ENCODE measurements at regions not wholly inside any gene's neighbourhood (a gene's known extent, or its start where the extent isn't known, plus 50 kb on each side); places are given as distances from the start of the nearest gene placed in this dataset.
A peak's percentile ranks its signal among the peaks of the same experiment; 100 is the strongest.

DNA sequence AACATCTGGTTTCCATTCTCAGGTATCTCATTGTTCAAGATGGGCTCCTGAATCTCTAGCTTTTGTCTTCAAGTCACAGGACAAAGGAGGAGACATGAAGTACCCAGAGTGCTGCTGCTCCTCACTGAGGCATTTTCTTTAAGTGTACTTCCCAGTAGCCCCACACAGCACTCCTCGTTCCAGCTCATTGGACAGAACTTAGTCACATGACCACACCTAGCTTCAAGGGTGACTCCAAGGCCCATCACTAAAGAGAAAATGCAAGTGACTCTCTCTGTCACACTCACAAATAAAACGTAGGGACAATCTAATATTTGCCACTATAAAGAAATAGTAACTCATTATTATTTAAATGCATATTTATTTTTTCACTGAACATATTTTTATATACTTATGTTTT lies 58.3 kb upstream of the NEUROD6 start:
- no peak for DNase-seq (ENCODE audit: low read depth)

DNA sequence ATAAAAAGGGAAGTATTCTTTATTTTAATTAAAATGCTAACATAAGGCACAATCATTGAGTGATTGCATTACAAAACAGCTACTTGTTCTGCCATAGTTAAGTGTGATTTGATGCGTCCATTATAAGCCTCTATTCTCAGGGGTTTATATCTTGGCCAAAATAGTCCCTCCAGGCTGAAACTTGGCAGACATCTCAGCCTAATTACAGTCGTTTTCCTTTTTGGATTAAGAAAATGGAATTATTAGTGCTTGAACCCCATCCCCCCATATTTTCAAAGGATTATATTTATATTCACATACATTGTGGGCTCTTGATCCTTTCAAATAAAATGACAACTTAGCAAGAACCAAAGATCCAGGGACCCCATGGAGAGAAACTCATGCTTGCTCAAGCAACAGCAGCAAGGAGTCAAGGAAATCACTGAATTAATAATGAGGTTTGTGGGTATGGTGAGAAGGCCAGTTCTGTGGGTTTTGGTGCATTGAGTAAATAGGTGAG lies 66.7 kb upstream of the NEUROD6 start:
- no peak for DNase-seq (ENCODE audit: low read depth)

DNA sequence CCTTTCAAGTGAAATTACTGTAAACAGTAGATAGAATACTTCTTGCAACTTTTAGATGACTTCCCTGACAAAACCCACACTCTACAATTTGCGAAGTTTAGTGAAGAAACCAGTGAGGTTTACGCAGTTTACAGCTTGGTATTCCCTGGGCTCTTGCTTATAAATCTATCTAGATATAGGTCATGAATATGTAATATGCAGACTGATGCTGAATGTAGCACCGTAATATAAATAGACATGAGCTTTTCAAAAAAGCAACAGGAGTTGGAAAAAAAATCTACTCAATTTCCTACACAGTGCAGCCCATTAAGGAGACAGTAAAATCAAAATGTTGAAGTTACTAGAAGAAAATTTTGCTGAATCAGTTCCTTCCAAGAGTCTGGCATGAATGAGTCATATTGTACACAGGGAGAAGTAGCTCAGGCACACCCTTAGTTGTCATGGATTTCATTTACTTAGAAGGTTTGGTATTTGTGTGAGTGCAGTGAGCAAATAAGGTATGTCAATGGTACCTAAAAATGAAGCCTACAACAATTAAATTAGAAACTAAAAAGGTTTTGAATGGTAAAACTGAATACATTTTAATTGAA lies 67.7 kb upstream of the NEUROD6 start:
- no peak for DNase-seq (ENCODE audit: low read depth)

DNA sequence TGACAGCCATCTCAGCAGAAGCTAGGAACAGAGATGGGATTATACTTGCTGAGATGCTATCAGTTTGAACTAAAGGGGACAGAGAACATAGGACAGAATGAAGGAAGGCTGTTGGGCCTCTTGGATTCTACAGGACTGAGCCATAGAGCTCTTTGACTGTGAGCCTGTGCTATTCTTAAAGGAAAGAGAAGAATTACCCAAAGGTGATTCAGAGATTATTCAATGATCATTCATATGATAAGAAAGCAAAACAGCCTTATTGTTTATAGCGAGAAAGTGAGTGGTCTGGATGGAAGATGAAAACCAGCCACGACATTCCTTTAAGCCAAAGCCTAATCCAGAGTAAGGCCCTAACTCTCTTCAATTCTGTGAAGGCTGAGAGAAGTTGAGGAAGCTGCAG lies 69.7 kb upstream of the NEUROD6 start:
- DNase-seq (ENCODE audit: low read depth) = no peak

DNA sequence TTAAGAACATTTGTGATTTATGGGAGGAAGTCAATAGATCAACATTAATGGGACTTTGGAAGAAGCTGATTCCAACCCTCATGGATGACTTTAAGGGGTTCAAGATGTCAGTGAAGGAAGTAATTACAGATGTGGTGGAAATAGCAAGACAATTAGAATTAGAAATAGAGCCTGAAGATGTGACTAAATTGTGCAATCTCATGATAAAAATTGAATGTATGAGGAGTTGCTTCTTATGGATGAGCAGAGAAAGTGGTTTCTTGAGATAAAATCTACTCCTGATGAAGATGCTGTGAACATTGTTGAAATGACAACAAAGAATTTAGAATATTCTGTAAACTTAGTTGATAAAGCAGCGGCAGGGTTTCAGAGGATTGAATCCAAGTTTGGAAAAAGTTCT lies 70.9 kb upstream of the NEUROD6 start:
- DNase-seq (ENCODE audit: low read depth) = no peak

DNA sequence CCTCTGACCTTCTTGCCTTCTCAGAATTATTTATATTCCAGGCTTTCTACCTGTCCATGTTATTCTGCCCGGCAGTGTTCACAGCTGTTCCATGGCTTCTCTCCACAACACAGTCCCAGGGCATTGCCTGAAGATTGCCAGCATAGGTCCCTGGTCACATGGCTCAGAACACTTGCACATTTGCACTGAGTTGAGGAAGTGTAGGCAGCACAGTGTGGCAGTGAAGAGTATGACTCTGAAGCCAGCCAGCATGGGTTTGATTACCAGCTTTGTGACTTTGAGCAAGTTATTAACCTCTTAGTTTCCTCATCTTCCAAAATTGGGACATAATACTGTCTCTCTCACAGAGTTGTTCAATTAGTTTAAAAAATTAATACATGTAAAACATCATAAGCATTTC lies 73.2 kb upstream of the NEUROD6 start:
- DNase-seq (ENCODE audit: low read depth) = no peak

DNA sequence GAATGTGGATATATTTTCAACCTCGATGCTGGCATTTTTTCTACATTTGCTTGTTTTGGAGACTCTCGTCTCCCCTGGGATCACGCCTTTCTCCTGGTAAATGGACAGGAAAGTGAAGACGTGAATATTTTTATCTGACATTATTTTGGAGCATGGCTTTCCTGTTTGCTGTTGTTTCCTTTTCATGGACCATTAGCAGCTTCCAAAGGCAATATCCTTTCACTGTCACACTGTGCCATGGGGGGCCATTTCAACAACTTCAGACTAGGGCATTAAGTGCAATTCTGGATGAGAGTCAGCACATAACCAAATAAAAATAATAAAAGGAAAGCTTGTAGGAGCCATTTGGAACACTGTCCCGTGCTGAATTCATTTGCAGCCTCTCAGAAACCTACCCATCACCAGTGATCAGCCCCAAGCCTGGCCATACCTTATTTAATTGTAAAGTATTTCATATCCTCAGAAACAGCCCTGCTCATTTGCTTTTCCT lies 75.9 kb upstream of the NEUROD6 start:
- DNase-seq (ENCODE audit: low read depth) = no peak

DNA sequence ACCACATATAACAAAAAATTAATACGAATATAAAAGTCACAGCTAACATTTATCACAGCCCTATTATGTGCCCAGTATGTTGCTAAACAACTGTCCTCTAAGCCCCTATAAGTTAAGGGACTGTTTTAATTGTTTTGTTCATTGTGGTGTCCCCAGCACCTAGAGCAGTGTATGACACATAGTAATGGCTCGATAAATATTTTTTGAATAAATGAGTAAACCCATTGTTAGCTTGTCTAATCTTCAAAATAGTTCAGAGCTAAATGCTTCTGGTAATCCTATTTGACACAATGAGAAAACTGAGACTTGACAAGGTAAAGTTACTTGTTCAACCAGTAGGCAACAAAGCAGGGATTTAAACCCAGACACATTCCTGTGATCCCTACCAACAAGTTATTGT lies 78.4 kb upstream of the NEUROD6 start:
- no peak for DNase-seq (ENCODE audit: low read depth)

DNA sequence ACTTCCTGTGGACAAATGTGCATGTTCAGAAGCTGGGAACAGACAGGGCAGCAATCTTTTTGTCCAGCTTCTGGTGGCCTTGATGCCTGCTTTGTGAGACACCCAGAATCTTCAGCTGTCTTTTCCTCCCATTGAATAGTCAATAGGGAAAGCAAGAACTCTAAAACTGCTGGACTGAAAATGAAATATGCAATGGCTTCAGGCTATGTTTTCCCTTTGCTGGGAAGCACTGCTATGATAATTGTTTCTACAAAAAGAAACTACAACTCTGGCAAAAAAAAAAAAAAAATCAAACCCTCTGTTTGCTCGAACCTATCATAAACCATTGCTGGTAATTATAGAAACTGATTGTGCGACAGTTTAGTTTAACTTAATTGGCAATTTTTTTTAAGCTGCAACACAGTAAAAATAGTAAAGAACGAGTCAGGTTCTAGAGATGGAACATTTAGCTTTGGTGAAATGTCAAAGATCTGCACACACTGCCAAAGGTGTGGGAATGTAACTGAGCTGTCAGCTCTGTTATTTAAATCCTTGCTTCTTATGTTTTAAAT lies 79.1 kb upstream of the NEUROD6 start:
- DNase-seq (ENCODE audit: low read depth) = no peak

DNA sequence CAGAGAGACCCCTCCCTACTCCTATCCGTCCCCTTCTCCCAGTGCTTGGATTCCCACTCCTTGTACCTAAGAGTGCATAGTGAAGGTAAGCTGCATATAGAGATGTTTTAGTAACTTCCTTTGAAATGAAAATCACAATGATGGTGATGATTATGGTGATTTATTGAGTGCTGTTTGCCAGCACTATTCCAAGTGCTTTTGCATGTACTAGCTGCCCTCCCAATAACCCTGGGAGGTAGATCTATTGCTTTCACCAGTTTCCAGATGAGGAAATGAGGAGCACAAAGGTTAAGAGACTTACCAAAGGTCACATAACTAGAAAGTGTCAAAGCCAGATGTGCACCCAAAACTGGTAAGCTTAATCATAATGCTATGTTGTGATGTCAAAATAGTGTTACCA lies 80.4 kb upstream of the NEUROD6 start:
- DNase-seq (ENCODE audit: low read depth) = no peak

DNA sequence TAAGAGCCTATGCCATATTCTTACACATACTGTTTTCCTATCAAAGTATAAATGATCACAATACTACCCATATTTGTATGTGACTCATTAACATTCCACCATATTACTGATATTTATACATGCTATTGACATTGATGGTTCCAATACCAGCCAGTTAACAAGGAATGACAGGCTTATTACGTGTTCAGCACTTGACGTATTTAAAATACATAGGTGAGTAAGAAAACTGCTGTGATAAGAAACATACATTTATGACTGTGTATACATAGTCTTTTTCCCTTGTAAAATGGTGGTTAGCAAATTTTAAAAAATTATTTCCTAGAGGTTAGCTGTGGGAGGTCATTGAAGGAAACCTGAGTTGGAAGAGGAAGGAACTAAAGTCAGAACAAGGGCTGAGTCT lies 81.1 kb upstream of the NEUROD6 start:
- no peak for DNase-seq (ENCODE audit: low read depth)

DNA sequence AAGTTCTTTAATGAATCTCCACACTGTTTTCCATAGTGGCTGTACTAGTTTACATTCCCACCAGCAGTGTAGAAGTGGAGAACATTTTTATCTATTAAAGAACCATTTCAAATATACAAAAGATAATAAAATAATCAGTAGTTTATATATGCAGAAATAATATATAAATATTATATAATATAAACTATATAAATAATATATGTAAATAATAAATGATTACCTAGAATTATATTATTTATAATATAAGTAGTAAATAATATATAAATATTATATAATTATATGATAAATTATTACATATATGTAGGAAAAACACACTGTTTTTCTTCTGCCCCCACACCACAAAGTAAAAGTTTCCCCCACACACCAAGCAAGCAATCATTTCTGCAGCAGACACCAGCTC lies 83.5 kb upstream of the NEUROD6 start:
- no peak for DNase-seq (ENCODE audit: low read depth)

DNA sequence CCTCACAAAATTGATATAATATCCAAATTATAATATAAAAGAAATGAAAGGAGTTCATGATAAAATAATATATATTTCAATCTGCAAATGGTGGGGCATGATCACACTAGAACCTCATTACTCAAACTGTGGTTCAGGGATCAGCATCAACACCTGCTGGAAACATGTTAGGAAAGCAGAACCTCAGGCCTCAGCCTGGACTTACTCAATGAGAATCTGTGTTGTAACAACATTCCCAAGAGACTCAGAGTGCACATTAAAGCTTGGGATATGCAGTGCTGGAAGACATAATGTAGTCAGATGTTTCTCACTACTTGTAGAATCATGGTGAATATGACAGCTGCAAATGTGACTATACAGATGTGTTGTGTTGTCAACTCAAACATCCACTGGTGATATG lies 81.7 kb upstream of the ITPRID1 start:
- no peak for DNase-seq (ENCODE audit: low read depth)

DNA sequence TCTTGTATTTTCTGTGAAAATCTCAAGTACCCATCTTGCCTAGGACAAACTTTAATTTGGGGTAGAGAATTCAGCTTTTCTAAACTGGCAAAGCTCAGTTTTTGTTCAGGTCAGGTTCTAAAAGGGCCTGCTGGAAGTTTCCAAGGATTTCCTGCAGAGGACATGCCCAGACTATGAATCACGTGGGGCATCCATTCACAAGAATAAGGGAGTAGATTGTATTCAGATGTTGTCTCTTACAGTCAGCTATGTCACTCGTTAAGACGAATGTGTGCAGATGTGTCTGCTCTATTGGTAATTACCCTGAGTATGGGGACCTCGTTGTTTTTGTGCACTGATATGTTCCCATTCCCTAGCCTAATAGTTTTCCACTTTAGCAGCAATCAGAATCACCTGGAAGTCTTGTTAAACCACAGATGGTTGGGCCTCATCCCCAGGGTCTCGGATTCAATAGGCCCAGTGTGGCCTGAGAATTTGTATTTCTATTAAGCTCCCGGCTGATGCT lies 81.0 kb upstream of the ITPRID1 start:
- no peak for DNase-seq (ENCODE audit: low read depth)

DNA sequence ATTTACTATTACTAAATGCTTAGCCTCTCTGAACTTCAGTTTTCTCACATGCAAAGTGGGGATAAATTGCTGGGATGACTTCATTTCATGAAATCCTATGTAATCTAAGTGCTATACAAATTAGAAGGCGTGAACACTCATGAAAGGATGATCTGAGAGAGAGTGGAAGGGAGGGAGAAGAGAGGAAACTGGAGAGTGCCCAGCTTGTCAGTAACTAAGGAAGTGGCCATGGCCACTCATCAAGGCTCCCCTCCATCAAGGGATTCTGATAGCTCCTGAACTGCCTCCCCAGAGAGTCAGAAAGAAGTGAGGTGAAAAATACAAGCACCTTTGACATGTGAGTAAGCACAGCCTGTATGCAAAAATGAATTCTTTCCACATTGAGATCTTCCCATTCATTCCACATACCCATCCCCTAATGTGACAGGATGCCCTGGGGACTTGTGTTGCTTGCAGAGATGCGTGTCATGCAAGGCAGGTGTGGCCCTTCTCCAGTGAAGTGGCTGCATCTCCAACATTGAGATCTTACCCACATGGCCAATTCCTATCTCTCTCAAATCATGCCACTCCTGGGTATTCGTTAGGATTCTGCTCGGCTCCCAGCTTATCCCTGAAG lies 76.5 kb upstream of the ITPRID1 start:
- no peak for DNase-seq (ENCODE audit: low read depth)

DNA sequence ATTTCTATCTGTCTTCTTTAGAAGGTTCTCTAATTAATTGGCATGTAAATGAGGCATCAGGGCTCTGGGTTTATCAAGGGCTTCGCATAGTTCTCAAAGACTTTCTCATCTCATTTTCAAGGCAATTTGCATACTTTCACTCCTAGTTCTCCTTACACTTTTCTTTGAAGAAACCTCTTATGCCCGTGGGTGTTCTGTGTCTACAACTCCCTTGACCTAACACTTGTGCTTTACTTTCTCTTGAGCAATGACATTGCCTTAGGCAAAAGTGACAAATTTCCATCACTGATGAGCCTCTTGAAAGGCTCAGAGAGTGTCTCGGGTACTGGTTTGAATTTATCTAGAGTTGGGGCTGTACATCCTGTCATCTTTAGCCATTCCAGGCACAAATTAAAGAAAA lies 74.7 kb upstream of the ITPRID1 start:
- DNase-seq (ENCODE audit: low read depth) = no peak

DNA sequence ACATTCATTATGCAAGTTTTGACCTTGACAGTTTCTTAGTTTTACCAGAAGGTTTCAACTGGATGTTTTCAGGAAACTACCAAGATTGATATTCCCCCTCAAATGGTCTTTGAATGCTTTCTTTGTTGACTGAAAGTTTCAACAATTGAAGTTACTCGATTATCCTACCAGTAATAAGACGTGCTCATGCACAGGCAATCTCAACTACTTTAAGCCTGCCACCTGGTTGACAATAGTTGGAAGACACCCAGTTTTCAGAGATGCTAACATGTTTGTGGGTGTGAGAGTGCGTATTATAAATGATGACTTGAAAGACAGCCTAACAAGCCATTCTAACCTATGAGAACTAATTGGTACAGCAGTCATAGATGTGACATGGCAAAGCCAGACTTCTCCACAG lies 73.4 kb upstream of the ITPRID1 start:
- no peak for DNase-seq (ENCODE audit: low read depth)

DNA sequence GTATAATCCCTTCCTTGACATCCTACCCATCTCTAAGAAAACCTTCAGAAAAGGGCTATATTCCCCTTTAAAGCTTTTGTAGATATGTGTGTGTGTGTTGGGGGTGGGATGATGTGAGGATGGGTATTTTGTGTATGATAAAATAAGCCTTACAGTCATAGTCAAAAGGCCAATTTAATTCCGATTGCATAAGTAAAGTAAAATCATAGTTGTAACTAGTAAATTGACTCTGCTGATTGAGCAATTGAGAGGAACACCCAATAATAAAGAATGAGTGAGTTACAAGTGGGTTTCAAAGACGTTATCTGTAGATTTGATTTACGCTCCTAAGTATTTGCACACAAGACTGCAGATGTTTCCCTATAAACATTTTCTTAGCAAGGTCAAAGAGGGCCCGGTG lies 71.3 kb upstream of the ITPRID1 start:
- no peak for DNase-seq (ENCODE audit: low read depth)

DNA sequence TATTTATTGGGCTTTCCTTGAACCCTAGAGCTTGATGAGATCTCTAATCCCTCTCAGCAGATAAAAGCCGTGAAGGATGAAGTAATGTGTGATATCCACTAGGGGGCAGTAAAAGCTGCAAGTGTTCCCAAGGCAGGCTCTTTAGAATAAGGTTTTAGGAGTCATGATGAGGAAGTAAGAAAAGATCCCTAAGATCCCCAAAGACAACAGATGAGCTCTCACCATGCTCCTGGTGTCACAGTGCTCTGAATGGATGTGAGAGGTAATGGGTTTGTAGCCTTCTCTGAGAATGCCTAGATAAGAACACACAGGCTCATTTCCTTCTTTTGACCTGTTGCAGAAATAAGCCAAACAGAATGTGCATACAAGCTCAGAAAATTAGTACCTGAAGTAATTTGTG lies 70.4 kb upstream of the ITPRID1 start:
- DNase-seq (ENCODE audit: low read depth) = peak; percentile 20

DNA sequence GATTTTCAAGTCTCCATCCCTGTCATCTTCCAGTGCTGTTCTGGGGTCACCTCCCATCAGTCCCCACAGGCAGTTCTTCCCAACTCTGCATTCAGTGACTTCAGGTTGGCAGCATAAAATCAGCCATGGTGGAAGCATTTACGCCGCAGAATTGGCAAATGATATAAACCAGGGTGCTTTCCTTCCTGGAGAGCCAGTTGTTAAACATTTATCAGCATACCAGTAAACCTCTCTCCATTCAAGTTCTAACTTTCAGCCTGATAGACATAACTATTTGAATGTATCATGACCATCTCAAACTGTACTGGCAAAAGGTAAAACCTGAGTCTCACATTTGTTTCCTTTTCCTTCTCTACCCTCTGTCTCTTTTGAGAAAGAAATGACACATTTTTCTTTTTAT lies 69.7 kb upstream of the ITPRID1 start:
- no peak for DNase-seq (ENCODE audit: low read depth)

DNA sequence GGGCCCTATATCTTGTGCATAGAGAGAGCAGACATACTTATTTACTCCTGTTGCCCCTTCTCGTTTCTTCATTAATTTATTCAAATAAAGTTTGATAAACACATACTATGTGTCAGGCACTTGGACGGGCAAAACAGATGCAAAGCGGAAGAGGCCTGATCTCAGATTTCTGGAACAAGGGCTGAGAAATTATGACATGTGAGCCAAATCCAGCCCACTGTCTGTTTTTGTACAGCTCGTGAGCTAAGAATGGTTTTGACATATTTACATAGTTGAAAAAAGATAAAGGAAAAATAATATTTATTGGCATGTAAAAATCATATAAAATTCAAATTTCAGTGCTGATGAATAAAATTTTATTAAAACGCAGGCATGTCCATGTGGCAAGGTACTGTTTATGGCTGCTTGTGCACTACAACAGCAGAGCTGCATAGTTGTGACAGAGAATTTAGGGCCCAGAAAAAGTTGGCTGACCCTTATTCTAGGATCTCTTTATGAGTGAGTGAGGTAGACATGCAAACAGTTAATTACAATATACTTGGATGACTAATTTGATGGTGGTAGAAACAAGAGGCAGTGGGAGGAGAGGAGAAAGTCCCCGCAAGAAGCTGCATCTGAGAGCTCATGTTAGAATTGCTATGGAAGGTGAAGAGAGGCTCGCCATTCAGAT lies 68.1 kb upstream of the ITPRID1 start:
- DNase-seq (ENCODE audit: low read depth) = no peak

DNA sequence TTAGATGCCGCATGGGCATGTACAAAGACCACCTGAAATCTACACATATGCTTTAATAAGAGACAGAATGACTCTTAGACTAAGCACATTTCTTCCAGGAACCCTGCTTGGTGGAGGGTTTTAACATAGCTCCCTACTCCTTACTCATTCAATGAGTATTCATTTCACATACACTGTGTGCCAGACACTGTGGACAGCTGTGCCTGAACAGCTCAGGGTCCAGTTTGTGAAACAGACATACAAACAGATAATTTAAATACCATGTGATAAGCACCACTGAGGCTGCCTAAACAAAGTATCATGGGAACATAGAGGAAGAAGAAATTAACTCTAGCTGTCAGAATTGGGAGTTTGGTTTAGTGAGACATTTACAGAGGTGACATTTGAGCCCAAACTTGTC lies 65.2 kb upstream of the ITPRID1 start:
- no peak for DNase-seq (ENCODE audit: low read depth)

DNA sequence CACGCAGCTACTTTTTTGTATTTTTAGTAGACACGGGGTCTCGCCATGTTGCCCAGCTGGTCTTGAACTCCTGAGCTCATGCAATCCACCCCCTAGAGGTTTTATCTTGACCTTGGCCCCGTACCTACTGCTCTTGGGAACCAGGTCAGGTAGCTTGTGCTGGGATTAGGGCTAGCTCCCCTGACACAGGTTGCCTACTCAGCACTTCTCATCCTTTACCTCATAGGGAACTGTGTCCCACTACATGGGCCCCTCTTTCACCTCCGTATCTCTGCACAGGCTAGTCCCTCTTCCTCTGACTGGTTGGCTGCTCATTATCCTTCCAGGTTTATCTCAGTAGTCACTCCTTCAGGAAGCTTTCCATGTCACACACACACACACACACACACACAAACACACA lies 58.0 kb upstream of the ITPRID1 start:
- no peak for DNase-seq (ENCODE audit: low read depth)

Data from LHCN-M2 (cell line).